ENCODE measurements at regions not wholly inside any gene's neighbourhood (a gene's known extent, or its start where the extent isn't known, plus 50 kb on each side); places are given as distances from the start of the nearest gene placed in this dataset.

- Histone ChIP-seq H2BK12ac (ENCODE audit: insufficient read length, low read depth, low read length) (no peak overlapping the region), H4K91ac (ENCODE audit: insufficient read length, low read depth, low read length) (no peak overlapping the region), H3K4me2 (ENCODE audit: insufficient read depth, insufficient read length, low read length) (no peak overlapping the region), H3K56ac (ENCODE audit: insufficient read length, low read depth, low read length) (no peak overlapping the region), H3K14ac (ENCODE audit: insufficient read depth, low read length) (no peak overlapping the region), H2BK120ac (ENCODE audit: low read depth, low read length, poor library complexity, severe bottlenecking) (no peak overlapping the region), H2AK5ac (ENCODE audit: insufficient read length, low read length) (no peak overlapping the region), H3K27me3 (ENCODE audit: insufficient read depth, low read length) (no peaks in the 10 kb centered on the region), H3K9ac (ENCODE audit: extremely low read depth, insufficient read length, low read length) (no peak overlapping the region), H2BK15ac (ENCODE audit: low read depth, low read length) (no peak overlapping the region), H3T11ph (ENCODE audit: low read length) (no peak overlapping the region), H4K20me1 (ENCODE audit: control insufficient read depth, insufficient read depth, insufficient read length) (no peaks in the 10 kb centered on the region), H3K18ac (ENCODE audit: insufficient read length, low read depth, low read length) (no peak overlapping the region), H4K8ac (replicated peaks; ENCODE audit: insufficient read length, low read depth, low read length) (no peak overlapping the region), H3K9me3 (ENCODE audit: control insufficient read depth, low read depth, low read length) (no peaks in the 10 kb centered on the region), H2BK20ac (ENCODE audit: low read depth, low read length, poor library complexity, severe bottlenecking) (no peak overlapping the region), H3K23me2 (ENCODE audit: insufficient read length, low read depth, low read length, poor library complexity, severe bottlenecking) (no peaks in the 10 kb centered on the region), H3K4me1 (ENCODE audit: insufficient read depth, low read length) (no peaks in the 10 kb centered on the region), H3K4ac (ENCODE audit: low read depth, low read length) (no peak overlapping the region), H2AFZ (ENCODE audit: low read length) (no peak overlapping the region), H3K27ac (ENCODE audit: insufficient read length, low read depth, low read length) (no peak overlapping the region), H2BK5ac (ENCODE audit: insufficient read length, low read length) (no peak overlapping the region), H3K23ac (ENCODE audit: insufficient read length, low read depth, low read length) (no peak overlapping the region), H3K79me2 (ENCODE audit: insufficient read depth, low read length) (no peaks in the 10 kb centered on the region), H3K79me1 (ENCODE audit: insufficient read depth, low read depth, low read length, poor library complexity, severe bottlenecking) (no peaks in the 10 kb centered on the region), H4K5ac (ENCODE audit: insufficient read length, low read depth, low read length) (no peak overlapping the region)
- H3K4me3 Mint-ChIP-seq: no peak overlapping the region
- no peak for DNase-seq
- H3K9me3 Mint-ChIP-seq: no peaks in the 10 kb centered on the region
- H3K27me3 Mint-ChIP-seq (ENCODE audit: low read depth): no peaks in the 10 kb centered on the region
- no peaks in the 10 kb centered on the region for H3K36me3 Mint-ChIP-seq (ENCODE audit: insufficient read depth in 1 of 3, low read depth in 3 of 3)
- H3K4me1 Mint-ChIP-seq: no peaks in the 10 kb centered on the region
- TF ChIP-seq CTCF (conservative IDR thresholded peaks at IDR 0.05): no peak
- H3K27ac Mint-ChIP-seq: no peak overlapping the region
These were observed 667.2 kb downstream of the BRINP1 start for GRCh38 chr9:118701985-118702384.

Data from H9 (cell line).